ENCODE measurements at regions not wholly inside any gene's neighbourhood (a gene's known extent, or its start where the extent isn't known, plus 50 kb on each side); places are given as distances from the start of the nearest gene placed in this dataset.

DNA sequence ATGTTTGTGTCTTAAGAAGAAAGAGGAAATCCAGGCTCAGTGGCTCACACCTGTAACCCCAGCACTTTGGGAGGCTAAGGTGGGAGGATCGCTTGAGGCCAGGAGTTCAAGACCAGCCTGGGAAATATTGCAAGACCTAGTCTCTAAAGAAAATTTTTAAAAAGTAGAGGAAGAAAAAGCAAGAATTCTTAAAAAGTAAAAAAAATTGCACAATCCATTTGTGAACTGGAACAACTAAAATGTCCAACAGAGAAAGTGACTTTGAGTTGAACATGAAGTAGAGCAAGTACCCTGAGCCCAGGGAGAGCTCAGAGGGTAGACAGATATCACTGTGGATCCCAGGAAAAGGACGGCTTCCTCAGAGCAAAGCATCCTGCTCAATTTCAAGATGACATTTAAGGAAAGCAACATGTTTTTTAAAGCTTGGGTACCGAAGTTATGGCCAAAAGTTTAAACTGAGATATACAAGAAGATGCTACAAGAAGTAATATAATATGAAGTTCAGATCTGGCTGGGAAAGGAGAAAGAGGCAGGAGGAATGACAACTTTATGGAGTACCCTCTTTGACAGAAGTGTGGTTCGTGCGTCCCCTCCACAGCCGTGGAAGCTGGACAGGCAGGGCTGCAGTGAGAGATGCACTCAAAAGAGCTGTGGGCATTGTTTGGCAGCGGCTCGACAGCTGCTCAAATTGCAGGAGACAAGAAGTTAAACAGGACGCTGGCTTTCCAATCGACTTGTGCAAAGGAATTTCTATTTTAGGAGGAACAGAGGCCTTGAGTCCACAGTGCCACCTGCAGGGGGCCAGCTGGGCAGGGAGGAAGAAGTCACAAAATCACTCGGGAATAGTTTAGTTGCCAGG, 201.3 kb downstream of the JCAD start:
- in situ Hi-C loops (cut with MboI) (no loop called here), intact Hi-C loops (cut with micrococcal nuclease) (no loop called here)
- no peaks in the 10 kb centered on the region for H3K79me2 ChIP-seq (ENCODE audit: control insufficient read depth, insufficient read depth, low read length)
- H3K36me3 ChIP-seq (ENCODE audit: control insufficient read depth, insufficient read depth, low read length) = no peaks in the 10 kb centered on the region
- CTCF ChIA-PET (ENCODE audit: low intra/inter-chr PET ratio) = no interaction called here
- H3K27me3 ChIP-seq (ENCODE audit: control insufficient read depth in 2 of 2, insufficient read depth in 2 of 2, low read length in 2 of 2) = peaks cover 5 to 9% of the 10 kb centered on the region in 2 experiments; a peak in 3 of 5 replicates
- FAIRE-seq (no peak), DNase-seq (ENCODE audit: extremely low read depth in 1 of 4, low spot score in 3 of 4) (no peak), ATAC-seq (no peak)
- 0% methylated on average over 11 of the region's 11 CpGs for WGBS (ENCODE audit: insufficient coverage, low coverage, missing lambda C conversion rate)
- no peak overlapping the region for H3K9ac ChIP-seq (ENCODE audit: insufficient read depth in 1 of 2, low read depth in 2 of 2, low read length in 2 of 2)
- no peak overlapping the region for H3K27ac ChIP-seq (ENCODE audit: extremely low read depth, low read depth, low read length)
- BruUV-seq (replicated peaks) = no TSS peak
- no peaks in the 10 kb centered on the region for H3K4me1 ChIP-seq (replicated peaks in 1 of 2; ENCODE audit: control insufficient read depth in 2 of 2, insufficient read depth in 2 of 2, low read length in 2 of 2)
- peaks cover 2% of the 10 kb centered on the region for H3K9me1 ChIP-seq (ENCODE audit: control insufficient read depth, insufficient read depth, low read length)
- no peaks in the 10 kb centered on the region for H4K20me1 ChIP-seq (replicated peaks; ENCODE audit: control insufficient read depth, insufficient read depth, low read length)
- no peak overlapping the region for H3K4me2 ChIP-seq (ENCODE audit: insufficient read depth, low read length)
- TF ChIP-seq, protein P1, sequence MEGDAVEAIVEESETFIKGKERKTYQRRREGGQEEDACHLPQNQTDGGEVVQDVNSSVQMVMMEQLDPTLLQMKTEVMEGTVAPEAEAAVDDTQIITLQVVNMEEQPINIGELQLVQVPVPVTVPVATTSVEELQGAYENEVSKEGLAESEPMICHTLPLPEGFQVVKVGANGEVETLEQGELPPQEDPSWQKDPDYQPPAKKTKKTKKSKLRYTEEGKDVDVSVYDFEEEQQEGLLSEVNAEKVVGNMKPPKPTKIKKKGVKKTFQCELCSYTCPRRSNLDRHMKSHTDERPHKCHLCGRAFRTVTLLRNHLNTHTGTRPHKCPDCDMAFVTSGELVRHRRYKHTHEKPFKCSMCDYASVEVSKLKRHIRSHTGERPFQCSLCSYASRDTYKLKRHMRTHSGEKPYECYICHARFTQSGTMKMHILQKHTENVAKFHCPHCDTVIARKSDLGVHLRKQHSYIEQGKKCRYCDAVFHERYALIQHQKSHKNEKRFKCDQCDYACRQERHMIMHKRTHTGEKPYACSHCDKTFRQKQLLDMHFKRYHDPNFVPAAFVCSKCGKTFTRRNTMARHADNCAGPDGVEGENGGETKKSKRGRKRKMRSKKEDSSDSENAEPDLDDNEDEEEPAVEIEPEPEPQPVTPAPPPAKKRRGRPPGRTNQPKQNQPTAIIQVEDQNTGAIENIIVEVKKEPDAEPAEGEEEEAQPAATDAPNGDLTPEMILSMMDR (IDR thresholded peaks at IDR 0.05 in 2 of 3, conservative IDR thresholded peaks at IDR 0.05 in 1 of 3; ENCODE audit: insufficient read depth in 2 of 3, low read depth in 1 of 3, low read length in 3 of 3) = peak in 2 of 3 experiments; percentile 15 to 36; a peak in 3 of 6 replicates
- no peak for TF ChIP-seq ZNF75A (CRISPR knock-in tag; IDR thresholded peaks at IDR 0.05)
- H3K4me3 ChIP-seq = no peak overlapping the region
- no peak overlapping the region for H2AFZ ChIP-seq (ENCODE audit: low read depth, low read length)
- no peaks in the 10 kb centered on the region for H3K9me3 ChIP-seq (replicated peaks; ENCODE audit: control insufficient read depth, insufficient read depth, low read depth, low read length)
- POLR2A ChIA-PET = interaction anchor here (0.6 kb wide), 1 partner anchor 8 kb away, joined by 3 read pairs; no protein-coding TSS in a partner anchor

All from K562 (cell line).